ENCODE measurements at regions not wholly inside any gene's neighbourhood (a gene's known extent, or its start where the extent isn't known, plus 50 kb on each side); places are given as distances from the start of the nearest gene placed in this dataset.

- TF ChIP-seq USF2 (IDR thresholded peaks at IDR 0.05; ENCODE audit: low read length) (no peak), POLR2AphosphoS5 (IDR thresholded peaks at IDR 0.05; ENCODE audit: low read depth, low read length) (no peak), NRF1 (IDR thresholded peaks at IDR 0.05; ENCODE audit: low read depth, low read length) (no peak)
- Histone ChIP-seq H2BK12ac (ENCODE audit: low read depth, low read length) (no peak overlapping the region), H3K27ac (ENCODE audit: low read depth, low read length) (no peak overlapping the region), H3K9ac (replicated peaks in 1 of 4; ENCODE audit: extremely low read depth in 1 of 4, low read depth in 3 of 4, low read length in 3 of 4) (no peak overlapping the region), H2BK20ac (ENCODE audit: low read length) (no peak overlapping the region), H3K36me3 (ENCODE audit: control insufficient read depth in 2 of 4, insufficient read depth in 4 of 4, low read length in 3 of 4) (no peaks in the 10 kb centered on the region), H3K9me3 (ENCODE audit: insufficient read depth in 2 of 2, low read depth in 1 of 2, low read length in 1 of 2) (no peaks in the 10 kb centered on the region), H3K79me1 (ENCODE audit: low read depth, low read length) (no peaks in the 10 kb centered on the region), H3K4me3 (ENCODE audit: extremely low read depth in 1 of 4, insufficient read depth in 2 of 4, low read depth in 3 of 4, low read length in 4 of 4) (no peak overlapping the region), H4K20me1 (replicated peaks in 1 of 2; ENCODE audit: control insufficient read depth in 1 of 2, insufficient read depth in 2 of 2, low read length in 2 of 2) (no peaks in the 10 kb centered on the region), H2BK120ac (replicated peaks; ENCODE audit: low read depth, low read length) (no peak overlapping the region), H3K79me2 (ENCODE audit: control insufficient read depth in 1 of 2, insufficient read depth in 2 of 2, low read length in 2 of 2) (no peaks in the 10 kb centered on the region), H3K56ac (replicated peaks; ENCODE audit: insufficient read length, low read depth, low read length) (no peak overlapping the region), H2AK5ac (ENCODE audit: low read depth, low read length) (no peak overlapping the region), H4K8ac (ENCODE audit: extremely low read depth, insufficient read depth, low read length) (no peak overlapping the region), H2AFZ (ENCODE audit: low read length) (no peak overlapping the region), H3K4me2 (ENCODE audit: insufficient read depth in 1 of 2, low read depth in 2 of 2, low read length in 2 of 2) (no peak overlapping the region), H3K14ac (ENCODE audit: insufficient read length) (no peak overlapping the region), H3K27me3 (replicated peaks in 1 of 4; ENCODE audit: control insufficient read depth in 3 of 4, extremely low read depth in 1 of 4, insufficient read depth in 3 of 4, low read length in 3 of 4) (no peaks in the 10 kb centered on the region), H2BK5ac (ENCODE audit: low read depth, low read length) (no peak overlapping the region), H3K18ac (ENCODE audit: extremely low read depth, low read length) (no peak overlapping the region), H3K4ac (replicated peaks; ENCODE audit: insufficient read length, low read depth, low read length) (no peak overlapping the region), H3K23ac (ENCODE audit: insufficient read length) (no peak overlapping the region), H4K5ac (ENCODE audit: insufficient read length, low read depth, low read length) (no peak overlapping the region), H2BK15ac (ENCODE audit: low read length) (no peak overlapping the region), H3K23me2 (ENCODE audit: low read depth, low read length) (no peaks in the 10 kb centered on the region), H3K4me1 (replicated peaks in 1 of 4; ENCODE audit: control insufficient read depth in 3 of 4, insufficient read depth in 4 of 4, low read length in 3 of 4) (no peaks in the 10 kb centered on the region), H4K91ac (replicated peaks; ENCODE audit: insufficient read length, low read length) (no peak overlapping the region)
- FAIRE-seq (no peak), DNase-seq (ENCODE audit: low read depth in 1 of 2, low spot score in 2 of 2) (no peak)
- POLR2A ChIA-PET (ENCODE audit: partially characterized antibody): no interaction called here
- 96% methylated on average over 1 of the region's 1 CpG; no CpG with 5 or more reads in 1 of the 2 experiments for WGBS, 2 experiments (ENCODE audit: extremely low coverage in 1 of 2, insufficient coverage in 1 of 2, insufficient read length in 1 of 2, insufficient replicate concordance in 2 of 2, low coverage in 1 of 2, low lambda C conversion rate in 2 of 2, missing lambda C conversion rate in 1 of 2)
- CTCF ChIA-PET (ENCODE audit: partially characterized antibody): interaction anchor here (0.7 kb wide), 1 partner anchor 13 kb away, joined by 3 read pairs; no protein-coding TSS in a partner anchor
Observed at GRCh38 chr9:26566141-26566540, 326.5 kb downstream of the CAAP1 start.
